ENCODE measurements at regions not wholly inside any gene's neighbourhood (a gene's known extent, or its start where the extent isn't known, plus 50 kb on each side); places are given as distances from the start of the nearest gene placed in this dataset.

DNA sequence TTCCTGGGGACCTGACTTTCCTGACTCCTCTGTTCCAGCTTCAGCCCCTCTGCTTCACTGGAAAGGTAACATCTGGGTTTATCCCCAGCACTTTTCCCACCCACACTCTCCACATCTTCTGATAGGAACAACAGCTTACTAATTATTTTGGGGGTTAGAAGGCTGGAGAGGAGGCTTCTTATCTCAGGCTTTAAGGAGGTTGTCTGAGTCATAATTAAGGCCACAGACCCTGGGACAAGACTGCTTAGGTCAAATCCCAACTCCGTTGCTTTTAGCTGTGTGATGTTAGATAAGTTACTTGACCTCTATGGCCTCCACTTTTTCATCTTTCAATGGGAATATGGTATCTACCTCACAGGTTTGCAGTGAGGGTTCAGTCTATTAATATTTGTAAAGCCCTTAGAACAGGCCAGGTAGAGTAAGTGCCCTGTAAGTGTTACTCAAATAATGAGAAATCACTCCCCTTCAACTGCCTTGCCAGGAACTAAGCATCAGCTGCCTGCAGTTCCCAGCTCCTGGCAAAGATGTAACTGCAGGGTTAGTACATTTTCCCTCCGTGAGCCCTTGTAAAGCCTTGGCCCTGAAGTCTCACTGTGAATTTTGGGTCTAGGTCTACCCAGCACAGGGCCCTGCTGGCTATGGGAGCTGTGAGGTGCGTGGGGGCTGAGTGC, 123.6 kb downstream of the MTX2 start:
- Histone ChIP-seq H3K27me3 (ENCODE audit: control insufficient read depth, insufficient read depth, low read length) (no peaks in the 10 kb centered on the region), H3K27ac (ENCODE audit: low read depth in 2 of 2, low read length in 2 of 2) (no peak overlapping the region), H3K4me3 (ENCODE audit: low read length in 3 of 3) (no peak overlapping the region), H3K9me3 (ENCODE audit: control insufficient read depth in 2 of 3, insufficient read depth in 1 of 3, low read length in 3 of 3) (no peaks in the 10 kb centered on the region), H3K9ac (ENCODE audit: low read length in 3 of 3) (no peak overlapping the region), H3K4me1 (ENCODE audit: control insufficient read depth in 2 of 3, insufficient read depth in 2 of 3, low read depth in 1 of 3, low read length in 3 of 3) (no peaks in the 10 kb centered on the region), H3K36me3 (ENCODE audit: control insufficient read depth in 2 of 3, insufficient read depth in 3 of 3, low read length in 3 of 3) (no peaks in the 10 kb centered on the region)
- TF ChIP-seq, protein P1, sequence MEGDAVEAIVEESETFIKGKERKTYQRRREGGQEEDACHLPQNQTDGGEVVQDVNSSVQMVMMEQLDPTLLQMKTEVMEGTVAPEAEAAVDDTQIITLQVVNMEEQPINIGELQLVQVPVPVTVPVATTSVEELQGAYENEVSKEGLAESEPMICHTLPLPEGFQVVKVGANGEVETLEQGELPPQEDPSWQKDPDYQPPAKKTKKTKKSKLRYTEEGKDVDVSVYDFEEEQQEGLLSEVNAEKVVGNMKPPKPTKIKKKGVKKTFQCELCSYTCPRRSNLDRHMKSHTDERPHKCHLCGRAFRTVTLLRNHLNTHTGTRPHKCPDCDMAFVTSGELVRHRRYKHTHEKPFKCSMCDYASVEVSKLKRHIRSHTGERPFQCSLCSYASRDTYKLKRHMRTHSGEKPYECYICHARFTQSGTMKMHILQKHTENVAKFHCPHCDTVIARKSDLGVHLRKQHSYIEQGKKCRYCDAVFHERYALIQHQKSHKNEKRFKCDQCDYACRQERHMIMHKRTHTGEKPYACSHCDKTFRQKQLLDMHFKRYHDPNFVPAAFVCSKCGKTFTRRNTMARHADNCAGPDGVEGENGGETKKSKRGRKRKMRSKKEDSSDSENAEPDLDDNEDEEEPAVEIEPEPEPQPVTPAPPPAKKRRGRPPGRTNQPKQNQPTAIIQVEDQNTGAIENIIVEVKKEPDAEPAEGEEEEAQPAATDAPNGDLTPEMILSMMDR (IDR thresholded peaks at IDR 0.05; ENCODE audit: borderline replicate concordance, extremely low read depth, insufficient read depth) = no peak
- intact Hi-C loops (cut with DNase I) = no loop called here
- FAIRE-seq = no peak
- DNase-seq = no peak

DNA sequence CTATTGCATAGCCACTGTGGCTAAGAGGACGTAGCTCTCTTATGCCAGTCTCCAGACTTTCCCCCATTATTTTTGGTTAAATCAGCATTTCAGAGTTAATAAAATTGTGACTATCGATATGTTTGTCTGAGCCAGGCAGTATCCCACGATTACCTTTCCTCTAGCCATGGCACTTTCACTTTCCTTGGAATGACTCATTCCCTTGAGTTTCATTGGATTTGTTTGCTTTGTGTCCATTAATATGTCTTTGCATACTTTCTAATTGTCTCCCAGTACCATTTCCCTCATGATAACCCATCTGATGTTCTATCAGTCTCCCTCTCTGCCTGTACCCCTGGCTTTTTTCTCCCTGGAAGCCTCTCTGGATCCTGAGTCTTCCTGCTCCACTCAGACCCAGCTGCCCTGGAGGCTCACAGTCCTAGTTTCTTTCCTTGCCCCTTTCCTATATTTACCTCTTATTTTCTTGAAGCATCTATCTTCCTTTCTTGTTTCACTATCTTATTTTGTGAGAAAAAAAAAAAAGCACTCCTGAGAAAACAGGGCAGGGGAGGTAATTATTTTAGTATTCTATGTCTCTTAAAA, 126.1 kb downstream of the MTX2 start:
- Histone ChIP-seq H3K9me3 (ENCODE audit: control insufficient read depth in 2 of 3, insufficient read depth in 1 of 3, low read length in 3 of 3) (no peaks in the 10 kb centered on the region), H3K36me3 (ENCODE audit: control insufficient read depth in 2 of 3, insufficient read depth in 3 of 3, low read length in 3 of 3) (no peaks in the 10 kb centered on the region), H3K4me3 (ENCODE audit: low read length in 3 of 3) (peak overlapping the region in 1 of 3 donors; percentile 20), H3K4me1 (ENCODE audit: control insufficient read depth in 2 of 3, insufficient read depth in 2 of 3, low read depth in 1 of 3, low read length in 3 of 3) (no peaks in the 10 kb centered on the region), H3K27ac (ENCODE audit: low read depth in 2 of 2, low read length in 2 of 2) (no peak overlapping the region), H3K9ac (ENCODE audit: low read length in 3 of 3) (no peak overlapping the region), H3K27me3 (ENCODE audit: control insufficient read depth, insufficient read depth, low read length) (no peaks in the 10 kb centered on the region)
- DNase-seq = no peak
- intact Hi-C loops (cut with DNase I) = no loop called here
- TF ChIP-seq, protein P1 (IDR thresholded peaks at IDR 0.05; ENCODE audit: borderline replicate concordance, extremely low read depth, insufficient read depth) = no peak
- FAIRE-seq = no peak

DNA sequence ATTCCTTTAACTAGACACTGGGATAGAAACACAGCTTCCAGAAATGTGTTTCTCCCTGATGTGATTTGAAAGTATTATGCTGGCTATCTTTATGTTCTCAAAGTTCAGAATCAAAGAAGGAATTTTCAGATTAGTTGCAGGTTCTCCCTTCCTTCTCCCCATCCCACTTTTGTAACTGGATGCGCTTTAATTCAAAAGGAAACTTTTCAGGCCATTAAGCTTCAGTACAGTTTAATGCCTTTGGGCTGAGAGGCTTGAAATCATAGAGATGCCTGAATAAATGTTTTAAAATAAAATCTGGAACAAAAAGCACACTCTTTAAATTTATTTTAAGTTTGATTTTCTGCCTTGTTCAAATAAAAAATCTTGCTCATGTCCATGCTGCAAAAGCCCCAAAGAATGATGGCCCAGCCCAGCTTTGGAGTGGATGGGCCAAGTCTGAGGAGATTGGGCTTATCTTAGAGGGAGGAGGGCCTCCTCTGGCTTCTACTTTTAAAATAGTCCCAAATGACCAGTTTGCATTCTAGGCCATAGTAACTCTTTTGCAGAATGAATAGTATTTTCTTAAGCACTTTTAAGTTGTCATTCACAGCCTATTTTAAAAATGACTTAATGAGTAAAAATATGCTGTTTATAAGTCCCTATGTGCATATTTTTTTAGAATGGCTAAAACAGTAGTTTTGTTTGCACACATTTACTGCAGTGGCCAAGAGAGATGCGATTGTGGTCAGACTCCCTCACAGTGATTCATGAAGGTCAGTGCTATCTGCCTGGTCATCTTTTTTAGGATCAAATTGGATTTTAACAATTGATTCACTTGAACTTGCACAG, 129.2 kb downstream of the MTX2 start:
- Histone ChIP-seq H3K9ac (ENCODE audit: low read length in 3 of 3) (no peak overlapping the region), H3K36me3 (ENCODE audit: control insufficient read depth in 2 of 3, insufficient read depth in 3 of 3, low read length in 3 of 3) (no peaks in the 10 kb centered on the region), H3K9me3 (ENCODE audit: control insufficient read depth in 2 of 3, insufficient read depth in 1 of 3, low read length in 3 of 3) (no peaks in the 10 kb centered on the region), H3K27me3 (ENCODE audit: control insufficient read depth, insufficient read depth, low read length) (no peaks in the 10 kb centered on the region), H3K4me1 (ENCODE audit: control insufficient read depth in 2 of 3, insufficient read depth in 2 of 3, low read depth in 1 of 3, low read length in 3 of 3) (no peaks in the 10 kb centered on the region), H3K4me3 (ENCODE audit: low read length in 3 of 3) (no peak overlapping the region), H3K27ac (ENCODE audit: low read depth in 2 of 2, low read length in 2 of 2) (no peak overlapping the region)
- FAIRE-seq = no peak
- intact Hi-C loops (cut with DNase I) = no loop called here
- TF ChIP-seq, protein P1 (IDR thresholded peaks at IDR 0.05; ENCODE audit: borderline replicate concordance, extremely low read depth, insufficient read depth) = no peak
- peak in 2 of 5 donors; percentile 69 to 83 for DNase-seq
